Caco-2 (cell line): ENCODE measurements at regions not wholly inside any gene's neighbourhood (a gene's known extent, or its start where the extent isn't known, plus 50 kb on each side); places are given as distances from the start of the nearest gene placed in this dataset.

Experiments used
- BruUV-seq: library from RNA; stranded (reverse); fragments of 400-500 nt; replicated peaks from 2 replicates; lab custom pipeline; 2021; lab: Mats Ljungman, UMichigan
- CTCF ChIA-PET: fragments of 300-600 bp; sonication (Branson Sonifier 250); formaldehyde crosslinking; loops from one replicate; lab custom pipeline; 2022; ENCODE audit warnings: antibody characterized with exemption; lab: Charles Lee
- POLR2A ChIA-PET: fragments of 300-600 bp; sonication (Branson Sonifier 250); formaldehyde crosslinking; loops from one replicate; lab custom pipeline; 2022; ENCODE audit warnings: antibody characterized with exemption; lab: Charles Lee
- DNase-seq, 2 experiments: peaks; one replicate each; pipeline versions ENCODE4 v3.0.0 to v3.0.0-alpha.2; 2020 to 2022
- H3K27me3 ChIP-seq: replicated peaks from 2 replicates; pipeline ENCODE4 v1.6.0; 2011; ENCODE audit warnings: low read length; ENCODE audit not compliant: control insufficient read depth, insufficient read depth
- H3K36me3 ChIP-seq: 2 replicates; pipeline ENCODE4 v1.5.1; 2011; ENCODE audit warnings: low read length; ENCODE audit not compliant: control insufficient read depth, insufficient read depth
- H3K4me1 ChIP-seq: fragments of 250-450 bp; sonication (Bioruptor Pico); 2 replicates; pipeline ENCODE4 v1.5.1; 2020; ENCODE audit warnings: mild to moderate bottlenecking
- H3K4me3 ChIP-seq: 2 replicates; pipeline ENCODE4 v1.5.1; 2011; ENCODE audit warnings: low read depth, mild to moderate bottlenecking, control low read depth, low read length
- H3K9me3 ChIP-seq: fragments of 250-450 bp; sonication (Bioruptor Pico); 2 replicates; pipeline ENCODE4 v1.5.1; 2020; ENCODE audit warnings: mild to moderate bottlenecking, moderate library complexity
- H3K27ac Mint-ChIP-seq: one replicate; pipeline ENCODE4 v1.8.0; 2022; ENCODE audit warnings: mixed read lengths; ENCODE audit not compliant: unreplicated experiment
- H3K27me3 Mint-ChIP-seq: one replicate; pipeline ENCODE4 v1.8.0; 2022; ENCODE audit warnings: mixed read lengths; ENCODE audit not compliant: insufficient read depth, unreplicated experiment
- H3K36me3 Mint-ChIP-seq: one replicate; pipeline ENCODE4 v1.8.0; 2022; ENCODE audit warnings: mild to moderate bottlenecking, mixed read lengths; ENCODE audit not compliant: insufficient read depth, unreplicated experiment
- H3K4me1 Mint-ChIP-seq: one replicate; pipeline ENCODE4 v1.8.0; 2022; ENCODE audit warnings: low read depth, mixed read lengths; ENCODE audit not compliant: unreplicated experiment
- H3K4me3 Mint-ChIP-seq: one replicate; pipeline ENCODE4 v1.8.0; 2022; ENCODE audit warnings: mild to moderate bottlenecking, moderate library complexity, mixed read lengths; ENCODE audit not compliant: unreplicated experiment
- H3K9me3 Mint-ChIP-seq: one replicate; pipeline ENCODE4 v1.8.0; 2022; ENCODE audit warnings: mixed read lengths; ENCODE audit not compliant: unreplicated experiment
- CTCF ChIP-seq, 2 experiments: fragments of 200-600 bp in 1 of 2; IDR thresholded peaks; 1 replicate in 1 of 2; 2 replicates in 1 of 2; pipeline versions ENCODE4 v1.5.1 to v1.8.0; 2011 to 2022; ENCODE audit warnings: antibody characterized with exemption in 1 of 2, control low read depth in 1 of 2, inconsistent platforms in 1 of 2, low read depth in 1 of 2, low read length in 1 of 2, mild to moderate bottlenecking in 1 of 2, moderate library complexity in 1 of 2; ENCODE audit not compliant: insufficient read depth in 1 of 2, severe bottlenecking in 1 of 2, unreplicated experiment in 1 of 2
- intact Hi-C: fragments of 100-400 bp; cut with micrococcal nuclease; formaldehyde crosslinking; loops from one replicate; pipeline ENCODE4 v1.10.0; 2022; ENCODE audit not compliant: unreplicated experiment

- Mint-ChIP-seq H3K9me3 (no peaks in the 10 kb centered on the region), H3K27ac (no peak overlapping the region), H3K27me3 (peaks cover 19% of the 10 kb centered on the region), H3K36me3 (no peaks in the 10 kb centered on the region), H3K4me3 (no peak overlapping the region), H3K4me1 (no peaks in the 10 kb centered on the region)
- Histone ChIP-seq H3K27me3 (no peaks in the 10 kb centered on the region), H3K4me3 (no peak overlapping the region), H3K4me1 (no peaks in the 10 kb centered on the region), H3K36me3 (no peaks in the 10 kb centered on the region), H3K9me3 (peaks cover 2% of the 10 kb centered on the region; the same call in 1 of the 2 replicates)
- intact Hi-C loops: loop anchor here (5.0 kb wide), 1 partner anchor 499 kb away; no protein-coding TSS in a partner anchor
- TF ChIP-seq CTCF (IDR thresholded peaks at IDR 0.05; ENCODE audit: insufficient read depth in 1 of 2, low read depth in 1 of 2, low read length in 1 of 2, severe bottlenecking in 1 of 2, unreplicated experiment in 1 of 2): no peak
- ChIA-PET POLR2A (no interaction called here), CTCF (no interaction called here)
- DNase-seq: no peak
- BruUV-seq: no TSS peak
Measured at GRCh38 chr20:40203032-40203431, 486.0 kb downstream of the MAFB start.

DNA sequence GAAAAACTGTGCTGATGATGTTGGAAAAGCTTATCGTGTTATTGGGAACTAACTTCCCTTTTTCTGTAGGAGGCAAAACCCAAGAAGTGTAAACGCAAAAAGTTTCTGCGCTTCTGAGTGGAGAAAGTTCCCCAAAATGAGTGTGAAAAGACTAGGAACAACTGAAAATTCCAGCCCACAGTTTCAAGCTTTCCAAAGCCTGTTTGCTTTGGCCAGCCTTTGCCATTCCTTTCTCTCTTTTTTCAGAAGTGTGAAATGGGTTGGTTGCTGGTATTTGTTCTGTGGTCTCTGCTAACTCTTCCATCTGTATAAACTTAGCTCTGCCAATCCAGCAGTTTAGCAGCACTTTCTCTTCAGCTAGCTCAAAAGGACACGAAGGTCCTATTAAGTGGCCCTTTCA is 491.3 kb downstream of the MAFB start:
- H3K4me1 Mint-ChIP-seq: no peaks in the 10 kb centered on the region
- H3K27me3 Mint-ChIP-seq: peaks cover 18% of the 10 kb centered on the region
- H3K27ac Mint-ChIP-seq: no peak overlapping the region
- Histone ChIP-seq H3K27me3 (no peaks in the 10 kb centered on the region), H3K36me3 (no peaks in the 10 kb centered on the region), H3K9me3 (no peaks in the 10 kb centered on the region), H3K4me1 (no peaks in the 10 kb centered on the region), H3K4me3 (no peak overlapping the region)
- intact Hi-C loops: no loop called here
- no peaks in the 10 kb centered on the region for H3K9me3 Mint-ChIP-seq
- H3K36me3 Mint-ChIP-seq: no peaks in the 10 kb centered on the region
- no peak for DNase-seq
- no peak for TF ChIP-seq CTCF (IDR thresholded peaks at IDR 0.05; ENCODE audit: insufficient read depth in 1 of 2, low read depth in 1 of 2, low read length in 1 of 2, severe bottlenecking in 1 of 2, unreplicated experiment in 1 of 2)
- no peak overlapping the region for H3K4me3 Mint-ChIP-seq
- CTCF ChIA-PET: interaction anchor here (0.7 to 1.1 kb wide), 2 partner anchors 38 to 200 kb away, joined by 3 read pairs; no protein-coding TSS in a partner anchor
- POLR2A ChIA-PET: interaction anchor here (0.5 kb wide), 1 partner anchor 39 kb away, joined by 3 read pairs; no protein-coding TSS in a partner anchor
- BruUV-seq: no TSS peak

DNA sequence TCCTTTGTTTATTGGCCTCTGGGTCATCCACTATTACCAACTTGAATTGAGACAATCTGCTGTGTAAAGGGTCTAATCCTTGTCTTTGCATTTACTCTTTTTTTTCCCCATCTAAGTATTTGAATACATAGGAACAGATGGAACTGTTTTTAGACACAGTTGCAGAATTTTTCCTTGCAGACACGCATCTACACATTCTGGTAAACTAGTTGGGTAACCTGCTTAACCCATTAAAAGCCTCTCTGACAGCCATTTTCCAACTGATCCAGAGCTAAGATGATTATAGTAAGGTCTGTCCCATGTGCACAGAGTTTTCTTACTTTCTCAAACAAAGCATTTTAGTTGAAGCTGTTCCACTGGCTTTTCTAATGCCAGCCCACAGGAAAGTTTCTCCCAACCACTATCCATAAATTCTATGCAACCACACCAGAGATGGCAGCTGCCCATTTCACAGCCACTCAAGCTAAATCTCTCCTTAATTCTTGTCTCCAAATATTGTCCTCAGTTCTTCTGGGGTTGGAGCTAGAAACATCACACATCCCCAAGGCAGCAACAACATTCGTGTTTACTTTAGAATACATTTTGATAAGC is 492.1 kb downstream of the MAFB start:
- Histone ChIP-seq H3K27me3 (no peaks in the 10 kb centered on the region), H3K4me1 (no peaks in the 10 kb centered on the region), H3K36me3 (no peaks in the 10 kb centered on the region), H3K4me3 (no peak overlapping the region), H3K9me3 (no peaks in the 10 kb centered on the region)
- POLR2A ChIA-PET: no interaction called here
- Mint-ChIP-seq H3K4me3 (no peak overlapping the region), H3K36me3 (no peaks in the 10 kb centered on the region), H3K27ac (no peak overlapping the region), H3K4me1 (no peaks in the 10 kb centered on the region), H3K27me3 (peaks cover 13% of the 10 kb centered on the region), H3K9me3 (no peaks in the 10 kb centered on the region)
- BruUV-seq: no TSS peak
- CTCF ChIA-PET: interaction anchor here (1.1 kb wide), 1 partner anchor 37 kb away, joined by 3 read pairs; no protein-coding TSS in a partner anchor
- no peak for DNase-seq
- no peak for TF ChIP-seq CTCF (IDR thresholded peaks at IDR 0.05; ENCODE audit: insufficient read depth in 1 of 2, low read depth in 1 of 2, low read length in 1 of 2, severe bottlenecking in 1 of 2, unreplicated experiment in 1 of 2)
- intact Hi-C loops: no loop called here
